H1 (cell line): ENCODE measurements at regions not wholly inside any gene's neighbourhood (a gene's known extent, or its start where the extent isn't known, plus 50 kb on each side); places are given as distances from the start of the nearest gene placed in this dataset.

Experiments
- CTCF ChIA-PET: fragments of 300-600 bp; sonication (Branson Sonifier 250); formaldehyde crosslinking; loops from one replicate; lab custom pipeline; 2021; ENCODE audit not compliant: partially characterized antibody; lab: Charles Lee
- POLR2A ChIA-PET: fragments of 300-600 bp; sonication (Branson Sonifier 250); formaldehyde crosslinking; loops from one replicate; lab custom pipeline; 2021; ENCODE audit warnings: inconsistent platforms; ENCODE audit not compliant: partially characterized antibody; lab: Charles Lee
- DNase-seq, 2 experiments: peaks; one replicate each; pipeline versions ENCODE4 v3.0.0 to v3.0.0-alpha.2; 2010 to 2022; ENCODE audit warnings: low spot score in 2 of 2, low read depth in 1 of 2, mixed read lengths in 1 of 2
- FAIRE-seq: peaks from 2 replicates; lab custom pipeline; 2011; peaks lifted over from hg19 to GRCh38; lab: Jason Lieb, UNC
- H2AFZ ChIP-seq: 2 replicates; pipeline ENCODE4 v1.8.1; 2012; ENCODE audit warnings: low read length, inconsistent platforms
- H2AK5ac ChIP-seq: 2 replicates; pipeline ENCODE4 v1.6.1; 2013; ENCODE audit warnings: low read depth, low read length
- H2BK120ac ChIP-seq: replicated peaks from 2 replicates; pipeline ENCODE3; 2013; ENCODE audit warnings: low read depth, low read length, inconsistent platforms
- H2BK12ac ChIP-seq: 2 replicates; pipeline ENCODE4 v1.6.1; 2013; ENCODE audit warnings: low read depth, low read length
- H2BK15ac ChIP-seq: 2 replicates; pipeline ENCODE4 v1.6.1; 2013; ENCODE audit warnings: low read length
- H2BK20ac ChIP-seq: 2 replicates; pipeline ENCODE4 v1.6.1; 2013; ENCODE audit warnings: low read length
- H2BK5ac ChIP-seq: 2 replicates; pipeline ENCODE4 v1.6.1; 2013; ENCODE audit warnings: low read depth, low read length
- H3K14ac ChIP-seq: 2 replicates; pipeline ENCODE4 v1.6.1; 2013; ENCODE audit warnings: inconsistent platforms; ENCODE audit not compliant: insufficient read length
- H3K18ac ChIP-seq: 2 replicates; pipeline ENCODE4 v1.6.1; 2013; ENCODE audit warnings: low read length; ENCODE audit errors: extremely low read depth
- H3K23ac ChIP-seq: 2 replicates; pipeline ENCODE4 v1.6.1; 2013; ENCODE audit warnings: inconsistent platforms; ENCODE audit not compliant: insufficient read length
- H3K23me2 ChIP-seq: 2 replicates; pipeline ENCODE4 v1.6.1; 2013; ENCODE audit warnings: low read depth, low read length
- H3K27ac ChIP-seq: 2 replicates; pipeline ENCODE4 v1.6.1; 2011; ENCODE audit warnings: low read depth, low read length, inconsistent platforms
- H3K27me3 ChIP-seq, 4 experiments: replicated peaks in 1 of 4; 1 replicate in 1 of 4; 2 replicates in 3 of 4; pipeline versions ENCODE4 v1.6.1 to v1.8.1; 2011 to 2013; ENCODE audit warnings: low read length in 3 of 4, mild to moderate bottlenecking in 3 of 4, inconsistent platforms in 2 of 4, mixed read lengths in 2 of 4, moderate library complexity in 1 of 4; ENCODE audit not compliant: control insufficient read depth in 3 of 4, insufficient read depth in 3 of 4; ENCODE audit errors: extremely low read depth in 1 of 4
- H3K36me3 ChIP-seq, 4 experiments: 2 replicates each; pipeline versions ENCODE4 v1.6.1 to v1.8.1; 2011 to 2013; ENCODE audit warnings: mild to moderate bottlenecking in 4 of 4, low read length in 3 of 4, moderate library complexity in 2 of 4, control low read depth in 1 of 4, inconsistent platforms in 1 of 4; ENCODE audit not compliant: insufficient read depth in 4 of 4, control insufficient read depth in 2 of 4
- H3K4ac ChIP-seq: replicated peaks from 2 replicates; pipeline ENCODE3; 2013; ENCODE audit warnings: low read length, low read depth, mixed read lengths, inconsistent platforms; ENCODE audit not compliant: insufficient read length
- H3K4me1 ChIP-seq, 4 experiments: replicated peaks in 1 of 4; 1 replicate in 1 of 4; 2 replicates in 3 of 4; pipeline versions ENCODE4 v1.6.1 to v1.8.1; 2011 to 2013; ENCODE audit warnings: low read length in 3 of 4, inconsistent platforms in 2 of 4, mixed read lengths in 1 of 4; ENCODE audit not compliant: insufficient read depth in 4 of 4, control insufficient read depth in 3 of 4
- H3K4me2 ChIP-seq, 2 experiments: 2 replicates each; pipeline versions ENCODE4 v1.6.1 to v1.8.1; 2011 to 2013; ENCODE audit warnings: low read depth in 2 of 2, low read length in 2 of 2, control low read depth in 1 of 2, inconsistent platforms in 1 of 2, mild to moderate bottlenecking in 1 of 2; ENCODE audit not compliant: insufficient read depth in 1 of 2
- H3K4me3 ChIP-seq, 4 experiments: fragments of 200-600, 300-600 bp in 1 of 4; sonication (generic), shearing (Covaris generic), sonication (Bioruptor Twin) in 1 of 4; 2 replicates each; pipeline versions ENCODE4 v1.5.1 to v1.8.1; 2011 to 2016; ENCODE audit warnings: low read length in 4 of 4, low read depth in 3 of 4, control low read depth in 2 of 4, inconsistent platforms in 2 of 4, mild to moderate bottlenecking in 2 of 4, mixed read lengths in 1 of 4, moderate library complexity in 1 of 4; ENCODE audit not compliant: insufficient read depth in 2 of 4; ENCODE audit errors: extremely low read depth in 1 of 4
- H3K56ac ChIP-seq: replicated peaks from 2 replicates; pipeline ENCODE3; 2013; ENCODE audit warnings: low read depth, mild to moderate bottlenecking, mixed read lengths, low read length, inconsistent platforms; ENCODE audit not compliant: insufficient read length
- H3K79me1 ChIP-seq: 2 replicates; pipeline ENCODE4 v1.6.1; 2013; ENCODE audit warnings: low read depth, low read length, control low read depth
- H3K79me2 ChIP-seq, 2 experiments: 2 replicates each; pipeline versions ENCODE4 v1.6.1 to v1.8.1; 2012 to 2013; ENCODE audit warnings: low read length in 2 of 2, mild to moderate bottlenecking in 2 of 2, inconsistent platforms in 1 of 2; ENCODE audit not compliant: insufficient read depth in 2 of 2, control insufficient read depth in 1 of 2
- H3K9ac ChIP-seq, 4 experiments: replicated peaks in 1 of 4; 1 replicate in 1 of 4; 2 replicates in 3 of 4; pipeline versions ENCODE4 v1.6.1 to v1.8.1; 2011 to 2013; ENCODE audit warnings: low read depth in 3 of 4, low read length in 3 of 4, control low read depth in 2 of 4, mild to moderate bottlenecking in 2 of 4, moderate library complexity in 2 of 4, inconsistent platforms in 1 of 4; ENCODE audit errors: extremely low read depth in 1 of 4
- H3K9me3 ChIP-seq, 2 experiments: 2 replicates each; pipeline versions ENCODE4 v1.6.1 to v1.8.1; 2012 to 2013; ENCODE audit warnings: mild to moderate bottlenecking in 2 of 2, moderate library complexity in 2 of 2, control low read depth in 1 of 2, inconsistent platforms in 1 of 2, low read depth in 1 of 2, low read length in 1 of 2, mixed read lengths in 1 of 2; ENCODE audit not compliant: insufficient read depth in 2 of 2
- H4K20me1 ChIP-seq, 2 experiments: replicated peaks in 1 of 2; 2 replicates each; pipeline versions ENCODE3 to v1.8.1; 2011 to 2013; ENCODE audit warnings: inconsistent platforms in 2 of 2, low read length in 2 of 2, mild to moderate bottlenecking in 1 of 2; ENCODE audit not compliant: insufficient read depth in 2 of 2, control insufficient read depth in 1 of 2
- H4K5ac ChIP-seq: 2 replicates; pipeline ENCODE4 v1.6.1; 2013; ENCODE audit warnings: low read length, low read depth, mixed read lengths, inconsistent platforms; ENCODE audit not compliant: insufficient read length
- H4K8ac ChIP-seq: 2 replicates; pipeline ENCODE4 v1.8.0; 2013; ENCODE audit warnings: mild to moderate bottlenecking, moderate library complexity, low read length, inconsistent platforms; ENCODE audit not compliant: insufficient read depth; ENCODE audit errors: extremely low read depth
- H4K91ac ChIP-seq: replicated peaks from 2 replicates; pipeline ENCODE3; 2013; ENCODE audit warnings: low read length, mixed read lengths, inconsistent platforms; ENCODE audit not compliant: insufficient read length
- WGBS, 2 experiments: shearing (Covaris generic) in 1 of 2; methylation state at CpG; one replicate each; pipeline versions ENCODE4 v1.1.6 to v1.1.7; 2013 to 2015; ENCODE audit warnings: low lambda C conversion rate in 2 of 2, mixed read lengths in 2 of 2, inconsistent platforms in 1 of 2, low coverage in 1 of 2, missing lambda C conversion rate in 1 of 2; ENCODE audit not compliant: insufficient replicate concordance in 2 of 2, insufficient coverage in 1 of 2, insufficient read length in 1 of 2; ENCODE audit errors: extremely low coverage in 1 of 2, missing lambda C conversion rate in 1 of 2; 5-methylcytosine and 5-hydroxymethylcytosine counted together
- TF ChIP-seq, protein P1 (sequence below): IDR thresholded peaks from 2 replicates; pipeline ENCODE4 v1.6.1; 2012; ENCODE audit warnings: inconsistent platforms

DNA sequence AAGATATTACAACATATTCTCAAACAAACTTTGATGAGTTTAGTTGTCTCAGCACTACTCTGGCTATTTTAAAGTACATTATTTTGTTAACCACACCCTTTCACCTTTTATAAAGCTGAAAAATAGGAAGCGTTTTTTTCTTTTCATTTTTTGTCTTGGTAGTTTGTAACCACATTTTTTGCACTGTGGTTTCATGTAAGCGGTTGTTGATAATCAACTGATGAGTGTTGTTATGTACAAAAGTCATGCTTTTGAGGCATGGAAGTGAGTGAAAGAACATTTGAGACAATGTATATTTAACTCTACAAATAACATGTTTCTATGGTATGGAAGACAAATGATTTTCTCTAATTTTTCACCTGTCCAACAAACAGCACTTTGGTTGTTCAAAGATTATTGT, 52.1 kb upstream of the ATP2B1 start:
- no peaks in the 10 kb centered on the region for H3K79me1 ChIP-seq
- H3K14ac ChIP-seq, result no peak overlapping the region
- H3K23ac ChIP-seq, result no peak overlapping the region
- H2BK12ac ChIP-seq, result no peak overlapping the region
- no peak overlapping the region for H3K4me3 ChIP-seq
- H4K91ac ChIP-seq, result no peak overlapping the region
- H4K5ac ChIP-seq, result no peak overlapping the region
- H2BK120ac ChIP-seq, result no peak overlapping the region
- no peaks in the 10 kb centered on the region for H3K36me3 ChIP-seq
- no peaks in the 10 kb centered on the region; a peak in 1 of 7 replicates for H3K27me3 ChIP-seq
- DNase-seq, result no peak
- no peak overlapping the region for H3K4me2 ChIP-seq
- no peak overlapping the region for H2AFZ ChIP-seq
- no peak overlapping the region for H3K27ac ChIP-seq
- no peak overlapping the region for H3K18ac ChIP-seq
- no peak overlapping the region for H3K56ac ChIP-seq
- H4K8ac ChIP-seq, result no peak overlapping the region
- ChIA-PET CTCF (no interaction called here), POLR2A (no interaction called here)
- no peaks in the 10 kb centered on the region for H3K79me2 ChIP-seq
- H2BK5ac ChIP-seq, result no peak overlapping the region
- H4K20me1 ChIP-seq, result no peaks in the 10 kb centered on the region
- H3K9ac ChIP-seq, result no peak overlapping the region
- no peak overlapping the region for H2AK5ac ChIP-seq
- WGBS, 2 experiments, result 81% methylated on average over 2 of the region's 2 CpGs; no CpG with 5 or more reads in 1 of the 2 experiments
- no peak for FAIRE-seq
- no peak overlapping the region for H2BK15ac ChIP-seq
- no peak overlapping the region for H3K4ac ChIP-seq
- H3K9me3 ChIP-seq, result no peaks in the 10 kb centered on the region
- H3K23me2 ChIP-seq, result no peaks in the 10 kb centered on the region
- H3K4me1 ChIP-seq, result no peaks in the 10 kb centered on the region
- no peak overlapping the region for H2BK20ac ChIP-seq
- TF ChIP-seq, protein P1, sequence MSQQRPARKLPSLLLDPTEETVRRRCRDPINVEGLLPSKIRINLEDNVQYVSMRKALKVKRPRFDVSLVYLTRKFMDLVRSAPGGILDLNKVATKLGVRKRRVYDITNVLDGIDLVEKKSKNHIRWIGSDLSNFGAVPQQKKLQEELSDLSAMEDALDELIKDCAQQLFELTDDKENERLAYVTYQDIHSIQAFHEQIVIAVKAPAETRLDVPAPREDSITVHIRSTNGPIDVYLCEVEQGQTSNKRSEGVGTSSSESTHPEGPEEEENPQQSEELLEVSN, result no peak
